GM18907 (cell line): ENCODE measurements at regions not wholly inside any gene's neighbourhood (a gene's known extent, or its start where the extent isn't known, plus 50 kb on each side); places are given as distances from the start of the nearest gene placed in this dataset.

Experiments used
- ATAC-seq: cut with Tn5 transposase; IDR thresholded peaks from one replicate; pipeline ENCODE4 v1.9.1; 2021; ENCODE audit warnings: mild to moderate bottlenecking, moderate library complexity; ENCODE audit not compliant: unreplicated experiment

GRCh38 chr5:2507611-2508010, 243.9 kb downstream of the IRX2 start:
- ATAC-seq = no peak

GRCh38 chr5:2506603-2507002, 244.9 kb downstream of the IRX2 start:
- ATAC-seq = no peak

- no peak for ATAC-seq
Measured at GRCh38 chr5:2505217-2505616, 246.3 kb downstream of the IRX2 start.

- ATAC-seq = no peak
Measured at GRCh38 chr5:2502970-2503594, 248.4 kb downstream of the IRX2 start.

- ATAC-seq = no peak
Measured at GRCh38 chr5:2499917-2500316, 251.6 kb downstream of the IRX2 start.

GRCh38 chr5:2496891-2497290, 254.6 kb downstream of the IRX2 start:
- no peak for ATAC-seq

GRCh38 chr5:2496126-2496525, 255.4 kb downstream of the IRX2 start:
- no peak for ATAC-seq

- no peak for ATAC-seq
Measured at GRCh38 chr5:2493356-2493755, 258.1 kb downstream of the IRX2 start.

- ATAC-seq = no peak
Measured at GRCh38 chr5:2492476-2492875, 259.0 kb downstream of the IRX2 start.

GRCh38 chr5:2491846-2492245, 259.6 kb downstream of the IRX2 start:
- no peak for ATAC-seq

- ATAC-seq = no peak
Measured at GRCh38 chr5:2489306-2489705, 262.2 kb downstream of the IRX2 start.

- no peak for ATAC-seq
Measured at GRCh38 chr5:2488593-2488992, 262.9 kb downstream of the IRX2 start.

- ATAC-seq = no peak
Measured at GRCh38 chr5:2487152-2487763, 264.2 kb downstream of the IRX2 start.

GRCh38 chr5:2486373-2486772, 265.1 kb downstream of the IRX2 start:
- no peak for ATAC-seq

GRCh38 chr5:2482778-2483177, 268.7 kb downstream of the IRX2 start:
- ATAC-seq = no peak

GRCh38 chr5:2480871-2481270, 270.6 kb downstream of the IRX2 start:
- no peak for ATAC-seq

GRCh38 chr5:2475902-2476301, 275.6 kb downstream of the IRX2 start:
- no peak for ATAC-seq

- no peak for ATAC-seq
Measured at GRCh38 chr5:2472670-2473069, 278.8 kb downstream of the IRX2 start.

- ATAC-seq = no peak
Measured at GRCh38 chr5:2471152-2471879, 280.2 kb downstream of the IRX2 start.

- no peak for ATAC-seq
Measured at GRCh38 chr5:2466966-2467365, 284.5 kb downstream of the IRX2 start.

GRCh38 chr5:2465383-2465782, 286.1 kb downstream of the IRX2 start:
- ATAC-seq = no peak

GRCh38 chr5:2464141-2464540, 287.3 kb downstream of the IRX2 start:
- no peak for ATAC-seq
